Occipital lobe (tissue), 1 donor: ENCODE measurements at regions not wholly inside any gene's neighbourhood (a gene's known extent, or its start where the extent isn't known, plus 50 kb on each side); places are given as distances from the start of the nearest gene placed in this dataset.
"Not testable (repeated sequence)": the region's sequence is repeated elsewhere in the genome, so short reads cannot be mapped to it uniquely, and the experiment has no call there.

ENCODE experiments used
- DNase-seq: peaks from one replicate; lab custom pipeline; 2025; lab: John Stamatoyannopoulos, UW

GRCh38 chr16:5333126-5333525 is 235.5 kb upstream of the EEF2KMT start:
- no peak for DNase-seq

- DNase-seq = no peak
Observed at GRCh38 chr16:5330058-5330457, 232.5 kb upstream of the EEF2KMT start.

GRCh38 chr16:5328546-5328945 is 231.0 kb upstream of the EEF2KMT start:
- DNase-seq = no peak

GRCh38 chr16:5326395-5326794 is 228.8 kb upstream of the EEF2KMT start:
- DNase-seq = no peak

GRCh38 chr16:5325932-5326331 is 228.3 kb upstream of the EEF2KMT start:
- DNase-seq = no peak

- no peak for DNase-seq
Observed at GRCh38 chr16:5323284-5324141, 225.9 kb upstream of the EEF2KMT start.

- no peak for DNase-seq
Observed at GRCh38 chr16:5321930-5322329, 224.3 kb upstream of the EEF2KMT start.

- DNase-seq = no peak
Observed at GRCh38 chr16:5319799-5320198, 222.2 kb upstream of the EEF2KMT start.

- DNase-seq = no peak
Observed at GRCh38 chr16:5315914-5316313, 218.3 kb upstream of the EEF2KMT start.

GRCh38 chr16:5314377-5314776 is 216.8 kb upstream of the EEF2KMT start:
- no peak for DNase-seq

- DNase-seq = no peak
Observed at GRCh38 chr16:5309946-5310611, 212.5 kb upstream of the EEF2KMT start.

- no peak for DNase-seq
Observed at GRCh38 chr16:5305023-5305422, 207.4 kb upstream of the EEF2KMT start.

GRCh38 chr16:5302372-5303114 is 204.9 kb upstream of the EEF2KMT start:
- DNase-seq = no peak

- no peak for DNase-seq
Observed at GRCh38 chr16:5298202-5298601, 200.6 kb upstream of the EEF2KMT start.

- DNase-seq = no peak
Observed at GRCh38 chr16:5296176-5296575, 198.6 kb upstream of the EEF2KMT start.

- DNase-seq = not testable (repeated sequence)
Observed at GRCh38 chr16:5295304-5295703, 197.7 kb upstream of the EEF2KMT start.

- DNase-seq = not testable (repeated sequence)
Observed at GRCh38 chr16:5282152-5282551, 184.6 kb upstream of the EEF2KMT start.

GRCh38 chr16:5257462-5257861 is 159.9 kb upstream of the EEF2KMT start:
- no peak for DNase-seq

GRCh38 chr16:5252791-5253190 is 155.2 kb upstream of the EEF2KMT start:
- DNase-seq = no peak

GRCh38 chr16:5247403-5247802 is 149.8 kb upstream of the EEF2KMT start:
- not testable (repeated sequence) for DNase-seq

- DNase-seq = not testable (repeated sequence)
Observed at GRCh38 chr16:5240278-5240626, 142.7 kb upstream of the EEF2KMT start.
